ENCODE measurements at regions not wholly inside any gene's neighbourhood (a gene's known extent, or its start where the extent isn't known, plus 50 kb on each side); places are given as distances from the start of the nearest gene placed in this dataset.

GRCh38 chr2:120820263-120820952 lies 84.7 kb downstream of the GLI2 start:
- ATAC-seq, result no peak
- 0 out of 2 replicates have a peak overlapping the region, but pooled peaks have one; percentile 54 for H3K27ac Mint-ChIP-seq
- no peak for DNase-seq (ENCODE audit: low spot score)
- H3K4me1 Mint-ChIP-seq, result peaks cover 69% of the 10 kb centered on the region
- no peak overlapping the region for H3K4me3 Mint-ChIP-seq
- POLR2A ChIA-PET, result interaction anchor here (0.6 to 0.9 kb wide), 3 partner anchors 83 to 254 kb away, joined by 3 read pairs; no protein-coding TSS in a partner anchor
- no peak for TF ChIP-seq MXD4 (CRISPR knock-in tag; IDR thresholded peaks at IDR 0.05; ENCODE audit: borderline replicate concordance)
- CTCF ChIA-PET, result interaction anchor here (1.0 to 2.6 kb wide), 8 partner anchors 13 to 299 kb away, joined by 3 to 12 read pairs (median 4); partner anchors contain the start of gene GLI2
- no peaks in the 10 kb centered on the region for H3K36me3 Mint-ChIP-seq
- no peaks in the 10 kb centered on the region for H3K27me3 Mint-ChIP-seq (ENCODE audit: low read depth)
- no peaks in the 10 kb centered on the region for H3K9me3 Mint-ChIP-seq

- ChIA-PET CTCF (interaction anchor here (1.1 to 2.6 kb wide), 6 partner anchors 12 to 259 kb away, joined by 3 to 12 read pairs (median 4); partner anchors contain the start of gene GLI2), POLR2A (interaction anchor here (0.9 kb wide), 1 partner anchor 254 kb away, joined by 3 read pairs; no protein-coding TSS in a partner anchor)
- Mint-ChIP-seq H3K27me3 (ENCODE audit: low read depth) (no peaks in the 10 kb centered on the region), H3K36me3 (no peaks in the 10 kb centered on the region), H3K27ac (no peak overlapping the region), H3K4me3 (no peak overlapping the region), H3K4me1 (peaks cover 74% of the 10 kb centered on the region), H3K9me3 (no peaks in the 10 kb centered on the region)
- TF ChIP-seq ZNF396 (CRISPR knock-in tag; IDR thresholded peaks at IDR 0.05; ENCODE audit: borderline replicate concordance), result no peak
- TF ChIP-seq ZNF232 (CRISPR knock-in tag; IDR thresholded peaks at IDR 0.05), result no peak
- TF ChIP-seq ESRRA (CRISPR knock-in tag; IDR thresholded peaks at IDR 0.05; ENCODE audit: borderline replicate concordance), result no peak
- TF ChIP-seq ELF4 (CRISPR knock-in tag; IDR thresholded peaks at IDR 0.05; ENCODE audit: low read depth), result no peak
- TF ChIP-seq, protein P1, sequence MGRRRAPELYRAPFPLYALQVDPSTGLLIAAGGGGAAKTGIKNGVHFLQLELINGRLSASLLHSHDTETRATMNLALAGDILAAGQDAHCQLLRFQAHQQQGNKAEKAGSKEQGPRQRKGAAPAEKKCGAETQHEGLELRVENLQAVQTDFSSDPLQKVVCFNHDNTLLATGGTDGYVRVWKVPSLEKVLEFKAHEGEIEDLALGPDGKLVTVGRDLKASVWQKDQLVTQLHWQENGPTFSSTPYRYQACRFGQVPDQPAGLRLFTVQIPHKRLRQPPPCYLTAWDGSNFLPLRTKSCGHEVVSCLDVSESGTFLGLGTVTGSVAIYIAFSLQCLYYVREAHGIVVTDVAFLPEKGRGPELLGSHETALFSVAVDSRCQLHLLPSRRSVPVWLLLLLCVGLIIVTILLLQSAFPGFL (CRISPR knock-in tag; IDR thresholded peaks at IDR 0.05; ENCODE audit: borderline replicate concordance), result no peak
- TF ChIP-seq HMGA2 (CRISPR knock-in tag; IDR thresholded peaks at IDR 0.05), result no peak
- TF ChIP-seq, protein P2, sequence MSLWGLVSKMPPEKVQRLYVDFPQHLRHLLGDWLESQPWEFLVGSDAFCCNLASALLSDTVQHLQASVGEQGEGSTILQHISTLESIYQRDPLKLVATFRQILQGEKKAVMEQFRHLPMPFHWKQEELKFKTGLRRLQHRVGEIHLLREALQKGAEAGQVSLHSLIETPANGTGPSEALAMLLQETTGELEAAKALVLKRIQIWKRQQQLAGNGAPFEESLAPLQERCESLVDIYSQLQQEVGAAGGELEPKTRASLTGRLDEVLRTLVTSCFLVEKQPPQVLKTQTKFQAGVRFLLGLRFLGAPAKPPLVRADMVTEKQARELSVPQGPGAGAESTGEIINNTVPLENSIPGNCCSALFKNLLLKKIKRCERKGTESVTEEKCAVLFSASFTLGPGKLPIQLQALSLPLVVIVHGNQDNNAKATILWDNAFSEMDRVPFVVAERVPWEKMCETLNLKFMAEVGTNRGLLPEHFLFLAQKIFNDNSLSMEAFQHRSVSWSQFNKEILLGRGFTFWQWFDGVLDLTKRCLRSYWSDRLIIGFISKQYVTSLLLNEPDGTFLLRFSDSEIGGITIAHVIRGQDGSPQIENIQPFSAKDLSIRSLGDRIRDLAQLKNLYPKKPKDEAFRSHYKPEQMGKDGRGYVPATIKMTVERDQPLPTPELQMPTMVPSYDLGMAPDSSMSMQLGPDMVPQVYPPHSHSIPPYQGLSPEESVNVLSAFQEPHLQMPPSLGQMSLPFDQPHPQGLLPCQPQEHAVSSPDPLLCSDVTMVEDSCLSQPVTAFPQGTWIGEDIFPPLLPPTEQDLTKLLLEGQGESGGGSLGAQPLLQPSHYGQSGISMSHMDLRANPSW (CRISPR knock-in tag; conservative IDR thresholded peaks at IDR 0.05; ENCODE audit: low read depth), result no peak
- no peak for TF ChIP-seq E2F4 (CRISPR knock-in tag; IDR thresholded peaks at IDR 0.05; ENCODE audit: borderline replicate concordance, low read depth)
- no peak for TF ChIP-seq CREB1 (CRISPR knock-in tag; IDR thresholded peaks at IDR 0.05)
- TF ChIP-seq ZNF317 (CRISPR knock-in tag; IDR thresholded peaks at IDR 0.05; ENCODE audit: borderline replicate concordance, low read depth), result no peak
- TF ChIP-seq, protein P3, sequence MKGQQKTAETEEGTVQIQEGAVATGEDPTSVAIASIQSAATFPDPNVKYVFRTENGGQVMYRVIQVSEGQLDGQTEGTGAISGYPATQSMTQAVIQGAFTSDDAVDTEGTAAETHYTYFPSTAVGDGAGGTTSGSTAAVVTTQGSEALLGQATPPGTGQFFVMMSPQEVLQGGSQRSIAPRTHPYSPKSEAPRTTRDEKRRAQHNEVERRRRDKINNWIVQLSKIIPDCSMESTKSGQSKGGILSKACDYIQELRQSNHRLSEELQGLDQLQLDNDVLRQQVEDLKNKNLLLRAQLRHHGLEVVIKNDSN (CRISPR knock-in tag; IDR thresholded peaks at IDR 0.05), result no peak
- ATAC-seq (peak; percentile 16), DNase-seq (ENCODE audit: low spot score) (no peak)
Observed at GRCh38 chr2:120820953-120821279, 85.2 kb downstream of the GLI2 start.

DNA sequence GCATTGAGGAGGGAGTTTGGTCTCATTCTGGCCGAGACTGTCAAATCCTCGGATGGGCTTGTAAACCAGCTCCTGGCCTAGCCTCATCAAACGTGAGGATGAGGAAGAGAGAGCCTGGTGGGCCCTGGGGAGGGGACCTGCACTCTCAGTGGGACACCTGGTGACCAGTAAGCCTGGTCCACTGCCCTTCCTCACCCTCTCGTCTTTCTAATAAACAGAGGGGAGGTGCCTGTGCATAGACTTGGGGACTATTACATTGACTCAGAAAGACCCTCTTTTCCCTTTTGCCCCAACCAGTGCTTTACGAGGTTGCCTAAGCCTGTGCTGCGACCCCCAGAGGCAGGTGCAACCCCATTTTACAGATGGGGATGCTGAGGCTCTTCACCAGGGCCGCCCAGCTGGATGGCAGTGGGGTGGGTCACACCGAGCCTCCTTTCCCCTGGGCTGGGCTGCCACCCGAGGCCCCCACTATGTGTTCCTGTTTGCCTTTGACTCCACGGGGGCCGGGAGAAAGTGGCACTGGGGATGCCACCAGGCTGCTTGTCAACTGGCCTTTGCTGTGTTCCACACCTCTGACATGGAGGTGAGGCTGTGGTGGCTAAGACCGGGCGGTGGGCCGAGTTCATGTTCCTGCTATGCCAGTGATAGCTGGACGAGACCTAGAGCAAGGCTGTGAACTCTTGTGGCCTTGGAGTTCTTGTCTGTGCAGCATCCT lies 85.9 kb downstream of the GLI2 start:
- no peak for ATAC-seq
- Mint-ChIP-seq H3K27ac (no peak overlapping the region), H3K36me3 (no peaks in the 10 kb centered on the region)
- TF ChIP-seq ZNF281 (CRISPR knock-in tag; IDR thresholded peaks at IDR 0.05) (no peak), CBFB (CRISPR knock-in tag; IDR thresholded peaks at IDR 0.05; ENCODE audit: low read depth) (no peak), ZNF416 (CRISPR knock-in tag; IDR thresholded peaks at IDR 0.05) (no peak), ATF1 (CRISPR knock-in tag; IDR thresholded peaks at IDR 0.05) (no peak), ZNF232 (CRISPR knock-in tag; IDR thresholded peaks at IDR 0.05) (no peak), CDX4 (CRISPR knock-in tag; IDR thresholded peaks at IDR 0.05; ENCODE audit: borderline replicate concordance) (no peak), JUN (CRISPR knock-in tag; IDR thresholded peaks at IDR 0.05) (no peak), RELA (CRISPR knock-in tag; IDR thresholded peaks at IDR 0.05; ENCODE audit: borderline replicate concordance) (no peak)
- TF ChIP-seq, protein P4, sequence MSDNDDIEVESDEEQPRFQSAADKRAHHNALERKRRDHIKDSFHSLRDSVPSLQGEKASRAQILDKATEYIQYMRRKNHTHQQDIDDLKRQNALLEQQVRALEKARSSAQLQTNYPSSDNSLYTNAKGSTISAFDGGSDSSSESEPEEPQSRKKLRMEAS (CRISPR knock-in tag; IDR thresholded peaks at IDR 0.05), result no peak

More for the DNA sequence above, 85.9 kb downstream of the GLI2 start:
- Mint-ChIP-seq H3K4me3 (no peak overlapping the region), H3K4me1 (peaks cover 77% of the 10 kb centered on the region), H3K9me3 (no peaks in the 10 kb centered on the region), H3K27me3 (ENCODE audit: low read depth) (no peaks in the 10 kb centered on the region)
- ChIA-PET CTCF (interaction anchor here (0.8 to 2.6 kb wide), 6 partner anchors 12 to 86 kb away, joined by 3 to 12 read pairs (median 4); partner anchors contain the start of gene GLI2), POLR2A (no interaction called here)
- no peak for DNase-seq (ENCODE audit: low spot score)
